Fibroblast of pulmonary artery (primary cell): ENCODE measurements at regions not wholly inside any gene's neighbourhood (a gene's known extent, or its start where the extent isn't known, plus 50 kb on each side); places are given as distances from the start of the nearest gene placed in this dataset.

Experiments used
- DNase-seq: peaks from one replicate; pipeline ENCODE4 v3.0.0-alpha.2; 2010; ENCODE audit warnings: low read depth
- H3K4me3 ChIP-seq: replicated peaks from 2 replicates; pipeline ENCODE4 v1.5.1; 2011; ENCODE audit warnings: low read depth, mild to moderate bottlenecking, control low read depth, low read length, moderate library complexity
- TF ChIP-seq, protein P1 (sequence below): IDR thresholded peaks from 2 replicates; pipeline ENCODE4 v1.5.1; 2011; ENCODE audit warnings: mild to moderate bottlenecking, control low read depth, low read length, inconsistent platforms; ENCODE audit errors: missing control alignments

DNA sequence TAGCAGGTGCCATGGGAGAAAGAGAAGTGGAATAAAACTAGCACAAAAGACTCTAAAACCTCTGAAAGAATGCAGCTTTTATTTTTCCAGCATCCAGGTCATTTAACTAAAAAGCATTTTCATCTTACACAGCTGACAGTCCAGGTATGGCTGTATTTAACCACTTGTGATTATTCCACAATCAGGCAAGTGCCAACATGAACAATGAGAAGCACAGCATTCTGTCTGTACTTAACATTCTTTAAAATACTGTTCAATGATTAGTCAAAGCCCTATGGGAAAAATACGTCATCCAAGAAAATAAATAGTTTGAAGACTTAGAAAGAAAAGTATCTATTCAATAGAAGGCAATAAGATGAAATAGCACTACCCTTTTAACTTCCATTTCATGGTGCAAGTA lies 246.9 kb downstream of the LIG4 start:
- H3K4me3 ChIP-seq, result no peak overlapping the region
- TF ChIP-seq, protein P1, sequence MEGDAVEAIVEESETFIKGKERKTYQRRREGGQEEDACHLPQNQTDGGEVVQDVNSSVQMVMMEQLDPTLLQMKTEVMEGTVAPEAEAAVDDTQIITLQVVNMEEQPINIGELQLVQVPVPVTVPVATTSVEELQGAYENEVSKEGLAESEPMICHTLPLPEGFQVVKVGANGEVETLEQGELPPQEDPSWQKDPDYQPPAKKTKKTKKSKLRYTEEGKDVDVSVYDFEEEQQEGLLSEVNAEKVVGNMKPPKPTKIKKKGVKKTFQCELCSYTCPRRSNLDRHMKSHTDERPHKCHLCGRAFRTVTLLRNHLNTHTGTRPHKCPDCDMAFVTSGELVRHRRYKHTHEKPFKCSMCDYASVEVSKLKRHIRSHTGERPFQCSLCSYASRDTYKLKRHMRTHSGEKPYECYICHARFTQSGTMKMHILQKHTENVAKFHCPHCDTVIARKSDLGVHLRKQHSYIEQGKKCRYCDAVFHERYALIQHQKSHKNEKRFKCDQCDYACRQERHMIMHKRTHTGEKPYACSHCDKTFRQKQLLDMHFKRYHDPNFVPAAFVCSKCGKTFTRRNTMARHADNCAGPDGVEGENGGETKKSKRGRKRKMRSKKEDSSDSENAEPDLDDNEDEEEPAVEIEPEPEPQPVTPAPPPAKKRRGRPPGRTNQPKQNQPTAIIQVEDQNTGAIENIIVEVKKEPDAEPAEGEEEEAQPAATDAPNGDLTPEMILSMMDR, result no peak
- no peak for DNase-seq

DNA sequence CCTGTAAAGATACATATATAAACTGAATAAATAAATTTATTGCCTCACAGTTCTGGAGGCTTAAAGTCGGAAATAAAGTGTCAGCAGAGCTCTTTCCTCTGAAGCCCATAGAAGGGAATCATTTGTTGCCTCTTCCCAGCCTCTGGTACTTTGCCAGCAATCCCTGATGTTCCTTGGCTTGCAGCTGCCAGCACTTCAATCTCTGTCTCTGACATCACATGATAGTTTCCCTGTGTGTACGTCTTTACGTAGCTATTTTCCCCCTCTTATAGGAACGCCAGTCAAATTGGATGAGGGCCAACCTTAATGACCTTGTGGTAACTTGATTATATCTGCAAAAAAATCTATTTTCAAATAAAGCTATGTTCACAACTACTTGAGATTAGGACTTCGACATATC lies 250.9 kb downstream of the LIG4 start:
- DNase-seq, result peak; percentile 0
- H3K4me3 ChIP-seq, result no peak overlapping the region
- TF ChIP-seq, protein P1, result no peak

DNA sequence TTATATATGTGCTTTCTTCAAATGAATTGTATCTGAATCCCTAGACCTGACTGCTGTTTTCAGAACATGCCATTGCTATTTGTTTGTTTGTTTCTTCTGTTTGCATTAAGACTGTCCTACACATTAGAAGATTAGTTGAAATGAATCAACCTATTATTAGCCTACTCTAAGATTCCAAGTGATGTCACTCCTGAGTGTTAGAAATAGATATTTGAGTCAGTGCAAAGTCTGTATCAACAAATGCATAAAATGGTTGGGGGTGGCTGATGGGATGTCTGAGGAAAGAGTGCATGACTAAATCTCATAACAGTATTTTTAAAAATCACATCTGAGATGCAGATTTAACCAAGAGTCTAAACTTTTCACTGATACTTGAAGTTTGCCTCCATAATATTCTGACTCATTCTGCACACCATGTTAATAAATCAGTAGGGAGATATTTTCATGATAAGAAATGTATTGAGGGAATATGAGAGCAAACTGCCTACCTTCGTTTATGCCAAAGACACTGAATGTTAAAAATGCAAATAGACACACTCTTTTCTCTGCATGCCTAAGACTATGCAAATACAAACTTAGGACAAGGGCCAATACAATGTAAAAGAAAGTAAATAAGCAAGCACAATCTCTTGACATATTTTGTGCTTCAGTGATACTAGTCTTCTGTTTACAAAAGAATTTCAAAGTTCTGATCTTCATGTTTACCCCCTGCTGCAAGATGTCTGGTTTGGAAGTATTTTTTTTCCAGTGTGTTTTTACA lies 253.3 kb downstream of the LIG4 start:
- TF ChIP-seq, protein P1, result no peak
- no peak for DNase-seq
- H3K4me3 ChIP-seq, result no peak overlapping the region

DNA sequence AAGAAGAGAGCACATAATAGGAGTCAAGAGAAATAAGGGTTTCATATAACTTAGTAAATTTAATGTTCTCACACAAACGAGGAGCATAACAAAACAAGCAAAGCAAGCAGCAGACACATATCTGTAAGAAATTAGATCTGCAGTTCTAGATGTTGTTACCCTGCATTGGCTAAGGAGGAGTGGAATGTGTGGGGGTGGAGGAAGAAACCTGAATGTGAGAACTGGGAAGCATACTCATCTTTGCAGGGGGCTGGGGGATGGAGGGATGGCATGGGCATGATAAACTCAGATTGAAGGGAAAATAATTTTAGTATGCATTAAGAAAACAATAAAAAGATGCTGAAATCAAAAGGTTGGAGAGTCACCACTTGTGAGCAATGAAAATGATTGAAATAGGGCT lies 255.0 kb downstream of the LIG4 start:
- TF ChIP-seq, protein P1, result no peak
- no peak for DNase-seq
- H3K4me3 ChIP-seq, result no peak overlapping the region

DNA sequence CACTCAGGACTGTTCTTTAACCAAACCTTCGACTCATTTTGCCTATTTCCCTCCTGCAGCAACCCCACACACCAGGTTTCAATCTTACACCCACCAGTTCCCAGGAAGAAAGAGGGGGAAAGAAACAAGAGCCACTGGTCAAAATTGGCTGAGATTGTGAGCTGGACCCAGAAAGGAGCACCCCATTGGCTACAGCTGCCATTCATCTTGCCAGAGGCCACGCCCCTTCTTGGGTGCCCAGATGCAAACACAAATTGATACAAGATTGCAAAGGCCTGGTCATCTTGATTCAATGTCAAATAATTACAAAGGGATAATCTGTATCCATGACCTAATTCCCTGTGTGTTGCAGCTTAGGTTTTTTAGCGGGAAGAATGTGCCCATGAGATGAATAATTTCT lies 258.4 kb downstream of the LIG4 start:
- H3K4me3 ChIP-seq, result no peak overlapping the region
- DNase-seq, result no peak
- TF ChIP-seq, protein P1, result no peak

DNA sequence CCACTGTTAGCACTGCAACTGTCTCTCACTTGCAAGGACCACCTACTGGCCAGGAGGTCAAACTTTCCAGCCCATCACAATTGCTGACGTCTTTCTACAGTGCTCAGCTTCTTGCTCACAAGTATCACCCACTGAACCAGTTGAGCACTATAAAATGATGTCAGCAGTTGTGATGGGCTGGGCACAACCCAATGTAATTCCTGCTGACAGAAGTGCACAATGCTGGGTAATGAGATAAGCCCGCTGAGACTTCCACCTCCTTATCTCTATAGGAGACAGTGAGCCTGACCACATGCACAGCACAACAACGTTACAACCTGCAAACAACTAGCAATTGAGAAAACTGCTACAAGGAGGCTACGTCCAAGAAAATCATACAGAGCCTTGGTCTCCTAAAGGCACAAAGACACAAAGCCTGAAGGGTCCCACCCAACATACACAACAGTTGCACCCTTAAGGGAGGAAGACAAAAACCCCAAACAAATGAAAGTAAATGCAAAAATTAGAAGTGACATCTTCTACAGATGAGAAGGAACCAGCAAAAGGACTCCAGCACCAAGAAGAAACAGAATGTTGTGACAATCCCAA lies 273.2 kb downstream of the LIG4 start:
- DNase-seq, result no peak
- TF ChIP-seq, protein P1, result no peak
- no peak overlapping the region for H3K4me3 ChIP-seq
